Ovary (tissue), 3 donors: ENCODE measurements at regions not wholly inside any gene's neighbourhood (a gene's known extent, or its start where the extent isn't known, plus 50 kb on each side); places are given as distances from the start of the nearest gene placed in this dataset.

Experiments
- CTCF ChIP-seq, 3 donors: fragments of 450-650 bp in 2 of 3; fragments of 200-600 bp in 1 of 3; IDR thresholded peaks; one replicate each; pipeline versions ENCODE4 v1.5.1 to v1.8.0; 2016 to 2022; ENCODE audit warnings: antibody characterized with exemption in 3 of 3, mild to moderate bottlenecking in 1 of 3
- EP300 ChIP-seq: sonication (generic); formaldehyde crosslinking; IDR thresholded peaks from one replicate; pipeline ENCODE4 v1.6.1; 2017; ENCODE audit warnings: antibody characterized with exemption
- POLR2A ChIP-seq: fragments of 450-650 bp; IDR thresholded peaks from one replicate; pipeline ENCODE4 v1.6.1; 2017; ENCODE audit warnings: antibody characterized with exemption, mild to moderate bottlenecking, moderate library complexity
- donor health status: DM: no; HTN: no; CAD: no.

- TF ChIP-seq CTCF (IDR thresholded peaks at IDR 0.05) (no peak), POLR2A (no peak), EP300 (no peak)
These were observed 465.5 kb downstream of the INSC start for GRCh38 chr11:15580056-15580774.
